Stomach (tissue), 8 donors: ENCODE measurements at regions not wholly inside any gene's neighbourhood (a gene's known extent, or its start where the extent isn't known, plus 50 kb on each side); places are given as distances from the start of the nearest gene placed in this dataset.

Experiments used
- DNase-seq, 2 donors: peaks; one replicate each; pipeline versions ENCODE4 v3.0.0 to v3.0.0-alpha.2; 2013 to 2019
- H3K27ac ChIP-seq, 5 donors: fragments of 200-600 bp in 4 of 5; sonication (generic) in 4 of 5; one replicate each; pipeline ENCODE4 v1.5.1; 2013 to 2019; ENCODE audit warnings: mild to moderate bottlenecking in 1 of 5, moderate library complexity in 1 of 5
- H3K27me3 ChIP-seq, 3 donors: fragments of 200-600 bp; sonication (generic); one replicate each; pipeline ENCODE4 v1.5.1; 2017 to 2019; ENCODE audit warnings: mixed run types in 1 of 3
- H3K36me3 ChIP-seq, 4 donors: fragments of 200-600 bp; sonication (generic); 1 replicate in 3 of 4; 2 replicates in 1 of 4; pipeline ENCODE4 v1.5.1; 2016 to 2019
- H3K4me1 ChIP-seq, 4 donors: fragments of 200-600 bp; sonication (generic); one replicate each; pipeline ENCODE4 v1.5.1; 2016 to 2019
- H3K4me3 ChIP-seq, 4 donors: fragments of 200-600 bp; sonication (generic) in 3 of 4; one replicate each; pipeline ENCODE4 v1.5.1; 2016 to 2019; ENCODE audit warnings: mild to moderate bottlenecking in 1 of 4
- H3K9me3 ChIP-seq, 4 donors: fragments of 200-600 bp; sonication (generic); one replicate each; pipeline ENCODE4 v1.5.1; 2016 to 2019
- CTCF ChIP-seq, 7 experiments: fragments of 450-650 bp in 4 of 7; fragments of 200-600 bp in 3 of 7; sonication (generic) in 3 of 7; IDR thresholded peaks; one replicate each; pipeline ENCODE4 v1.5.1; 2016 to 2019; ENCODE audit warnings: antibody characterized with exemption in 7 of 7, control low read depth in 2 of 7, mild to moderate bottlenecking in 1 of 7
- EP300 ChIP-seq: sonication (generic); formaldehyde crosslinking; IDR thresholded peaks from one replicate; pipeline ENCODE4 v1.6.1; 2017; ENCODE audit warnings: antibody characterized with exemption
- POLR2A ChIP-seq, 4 donors: fragments of 450-650 bp; IDR thresholded peaks; one replicate each; pipeline ENCODE4 v1.6.1; 2016; ENCODE audit warnings: antibody characterized with exemption in 4 of 4, control low read depth in 2 of 4, mild to moderate bottlenecking in 1 of 4, moderate library complexity in 1 of 4
- POLR2AphosphoS5 ChIP-seq, 3 donors: sonication (generic); formaldehyde crosslinking; IDR thresholded peaks; one replicate each; pipeline ENCODE4 v1.6.1; 2016; ENCODE audit warnings: antibody characterized with exemption in 3 of 3
- WGBS, 5 donors: extraction: QIAGEN DNeasy Blood & Tissue Kit in 3 of 5; methylation state at CpG; one replicate each; pipeline versions ENCODE4 v1.1.5 to v1.1.7; 2013 to 2018; 5-methylcytosine and 5-hydroxymethylcytosine counted together
- intact Hi-C: fragments of 100-400 bp; cut with DNase I; formaldehyde crosslinking; loops from one replicate; pipeline ENCODE4 v1.15.1; 2023; ENCODE audit warnings: low total_unique reads
- donor health status: healthy with polysubstance abuse.
- donor health status: Bipolar disorder and iron deficiency.
- donor health status: healthy.

GRCh38 chr15:31465083-31465955, 138.7 kb downstream of the KLF13 start:
- peaks cover 0 to 18% (median 0%) of the 10 kb centered on the region in 3 donors for H3K27me3 ChIP-seq
- intact Hi-C loops = no loop called here
- H3K27ac ChIP-seq = peak overlapping the region in 1 of 5 donors; percentile 51
- no peak for TF ChIP-seq CTCF (IDR thresholded peaks at IDR 0.05)
- no peak for TF ChIP-seq POLR2AphosphoS5 (IDR thresholded peaks at IDR 0.05)
- TF ChIP-seq EP300 = no peak
- TF ChIP-seq POLR2A (IDR thresholded peaks at IDR 0.05) = no peak
- no peak overlapping the region for H3K4me3 ChIP-seq
- H3K4me1 ChIP-seq = no peaks in the 10 kb centered on the region
- H3K36me3 ChIP-seq = no peaks in the 10 kb centered on the region
- no peaks in the 10 kb centered on the region for H3K9me3 ChIP-seq
- 39 to 69% (median 56%) methylated on average over 10 of the region's 10 CpGs for whole genome bisulfite sequencing, 5 donors
- peak in 1 of 2 donors; percentile 45 for DNase-seq

DNA sequence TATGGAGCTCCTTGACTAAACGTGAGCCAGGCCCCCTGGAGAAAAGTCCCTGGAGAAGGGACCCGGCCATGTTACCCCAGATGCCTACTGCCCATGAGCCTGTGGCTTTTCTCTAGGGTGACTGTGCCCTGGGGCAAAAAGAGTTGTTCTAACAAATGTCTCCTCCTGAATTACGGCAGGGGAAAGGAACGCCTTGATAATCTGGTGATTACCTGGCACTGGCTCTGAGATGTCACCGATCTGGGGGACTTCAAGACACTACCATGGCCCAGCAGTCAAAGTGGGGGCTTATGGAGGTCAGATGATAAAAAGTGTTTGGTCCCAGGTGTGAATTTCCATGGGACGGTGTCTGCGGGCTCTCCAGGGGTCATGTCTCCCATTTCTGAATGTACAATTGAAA, 140.7 kb downstream of the KLF13 start:
- WGBS, 5 donors = 82 to 88% (median 83%) methylated on average over 7 of the region's 7 CpGs
- H3K27ac ChIP-seq = no peak overlapping the region
- peak in 1 of 2 donors; percentile 18 for DNase-seq
- no peak overlapping the region for H3K4me3 ChIP-seq
- peaks cover 0 to 14% (median 0%) of the 10 kb centered on the region in 3 donors for H3K27me3 ChIP-seq
- H3K36me3 ChIP-seq = no peaks in the 10 kb centered on the region
- intact Hi-C loops = no loop called here
- no peak for TF ChIP-seq POLR2A (IDR thresholded peaks at IDR 0.05)
- TF ChIP-seq EP300 = no peak
- H3K9me3 ChIP-seq = no peaks in the 10 kb centered on the region
- H3K4me1 ChIP-seq = peaks cover 0 to 10% (median under 1%) of the 10 kb centered on the region in 4 donors

DNA sequence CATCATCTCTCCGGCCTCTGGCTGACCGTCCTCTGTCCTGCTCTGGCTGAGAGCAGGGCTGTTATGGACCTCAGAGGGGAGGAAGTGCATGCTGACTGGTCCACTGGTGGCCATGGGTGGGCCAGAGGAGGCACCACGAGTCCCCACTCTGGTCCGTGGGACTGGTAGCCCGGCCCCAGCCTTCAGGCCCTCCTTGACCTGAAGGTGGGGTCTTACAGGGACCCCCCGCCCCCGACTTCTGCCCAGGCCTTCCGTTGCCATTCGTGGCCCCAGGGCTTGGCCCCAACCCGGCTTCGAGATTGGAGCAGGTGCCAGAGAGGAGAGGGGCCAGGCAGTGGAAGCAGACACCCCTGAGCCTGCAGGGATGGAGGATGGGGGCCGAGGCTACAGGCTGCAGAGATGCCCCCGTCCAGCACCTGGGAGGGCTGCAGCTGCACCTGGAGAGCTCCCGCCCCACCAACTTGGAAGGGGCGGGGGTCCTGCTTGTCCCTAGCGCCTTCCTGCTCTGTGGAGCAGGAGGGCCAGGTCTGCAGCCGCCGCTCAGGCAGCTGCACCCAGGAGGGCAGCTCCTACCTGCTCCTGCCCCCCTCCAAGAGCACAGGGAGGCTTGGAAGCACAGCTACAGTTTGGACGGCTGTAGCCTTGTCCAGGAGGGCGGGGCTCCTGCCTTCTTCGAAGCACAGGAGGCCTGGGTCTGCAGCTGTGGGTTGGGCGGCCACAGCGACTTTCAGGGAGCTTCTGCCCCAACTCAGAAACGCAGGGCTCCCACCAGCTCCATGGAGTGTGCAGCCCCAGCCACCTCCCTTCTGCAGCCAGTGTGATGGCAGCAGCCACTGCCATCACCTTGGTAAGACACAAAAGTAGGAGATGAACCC, 142.5 kb downstream of the KLF13 start:
- WGBS, 5 donors = 77 to 87% (median 86%) methylated on average over 13 to 24 of the region's 24 CpGs
- TF ChIP-seq EP300 (no peak), POLR2A (IDR thresholded peaks at IDR 0.05) (no peak), CTCF (IDR thresholded peaks at IDR 0.05) (no peak), POLR2AphosphoS5 (IDR thresholded peaks at IDR 0.05) (no peak)
- Histone ChIP-seq H3K4me1 (peaks cover 0 to 19% (median 10%) of the 10 kb centered on the region in 4 donors), H3K9me3 (no peaks in the 10 kb centered on the region), H3K36me3 (no peaks in the 10 kb centered on the region), H3K27me3 (peaks cover 0 to 14% (median 0%) of the 10 kb centered on the region in 3 donors), H3K4me3 (no peak overlapping the region), H3K27ac (no peak overlapping the region)
- no peak for DNase-seq
- intact Hi-C loops = no loop called here

GRCh38 chr15:31469786-31470525, 143.3 kb downstream of the KLF13 start:
- no peaks in the 10 kb centered on the region for H3K9me3 ChIP-seq
- peak in 1 of 2 donors; percentile 14 for DNase-seq
- 62 to 86% (median 76%) methylated on average over 6 of the region's 6 CpGs for WGBS, 5 donors

More at GRCh38 chr15:31469786-31470525, 143.3 kb downstream of the KLF13 start:
- intact Hi-C loops = no loop called here
- Histone ChIP-seq H3K27me3 (peaks cover 0 to 14% (median 0%) of the 10 kb centered on the region in 3 donors), H3K36me3 (no peaks in the 10 kb centered on the region), H3K4me3 (no peak overlapping the region), H3K4me1 (peaks cover 0 to 19% (median 10%) of the 10 kb centered on the region in 4 donors), H3K27ac (no peak overlapping the region)
- no peak for TF ChIP-seq EP300
- TF ChIP-seq POLR2AphosphoS5 (IDR thresholded peaks at IDR 0.05) = no peak
- no peak for TF ChIP-seq POLR2A (IDR thresholded peaks at IDR 0.05)
- no peak for TF ChIP-seq CTCF (IDR thresholded peaks at IDR 0.05)
